NCI-H774 (cell line): ENCODE measurements at regions not wholly inside any gene's neighbourhood (a gene's known extent, or its start where the extent isn't known, plus 50 kb on each side); places are given as distances from the start of the nearest gene placed in this dataset.

ENCODE experiments used
- DNase-seq: peaks from one replicate; lab custom pipeline; 2025; lab: John Stamatoyannopoulos, UW

DNA sequence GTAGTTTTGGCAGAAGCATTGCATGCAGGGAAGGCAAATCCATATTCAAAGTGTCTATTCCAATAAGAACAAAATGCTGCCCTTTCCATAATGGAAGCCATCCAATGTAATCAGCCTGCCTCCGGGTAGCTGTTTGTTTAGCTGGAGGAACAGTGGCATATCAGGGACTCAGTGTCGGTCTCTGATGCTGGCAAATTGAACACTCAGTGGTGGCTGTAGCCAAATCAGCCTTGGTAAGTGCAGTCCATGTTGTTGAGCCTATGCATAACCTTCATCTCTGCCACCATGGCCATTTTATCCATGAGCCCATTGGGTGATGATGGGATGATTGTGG is 147.8 kb upstream of the MAX start:
- no peak for DNase-seq

- DNase-seq, result no peak
Observed at GRCh38 chr14:65251213-65251612, 148.9 kb upstream of the MAX start.

DNA sequence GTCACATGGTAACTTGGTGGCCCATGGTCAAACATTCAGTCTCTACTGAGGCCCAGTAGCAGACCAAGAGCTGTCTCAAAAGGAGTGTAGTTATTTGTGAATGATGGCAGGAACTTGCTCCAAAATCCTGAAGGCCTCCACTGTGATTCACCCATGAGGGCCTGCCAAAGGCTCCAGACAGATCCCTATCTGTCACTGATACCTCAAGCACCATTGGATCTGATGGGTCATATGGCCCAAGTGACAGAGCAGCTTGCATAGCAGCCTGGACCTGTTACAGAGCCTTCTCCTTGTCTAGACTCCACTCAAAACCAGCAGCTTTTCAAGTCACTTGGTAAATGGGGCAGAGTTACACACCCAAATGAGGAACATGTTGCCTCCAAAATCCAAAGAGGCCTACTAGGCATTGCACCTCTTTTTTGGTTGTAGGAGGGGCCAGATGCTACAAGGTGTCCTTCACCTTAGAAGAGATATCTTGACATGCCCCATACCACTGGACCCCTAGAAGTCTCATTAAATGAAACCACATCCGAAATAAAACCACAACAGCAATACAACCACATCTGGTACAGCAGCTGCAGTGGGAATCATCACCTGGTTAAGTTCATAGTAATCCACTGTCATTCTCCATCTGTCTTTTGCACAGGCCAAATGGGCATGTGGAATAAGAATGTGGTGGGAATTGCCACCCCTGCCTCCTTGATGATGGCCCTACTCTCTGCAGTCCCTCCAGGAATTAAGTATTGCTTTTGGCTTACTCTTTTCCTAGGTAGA is 150.4 kb upstream of the MAX start:
- DNase-seq, result no peak

DNA sequence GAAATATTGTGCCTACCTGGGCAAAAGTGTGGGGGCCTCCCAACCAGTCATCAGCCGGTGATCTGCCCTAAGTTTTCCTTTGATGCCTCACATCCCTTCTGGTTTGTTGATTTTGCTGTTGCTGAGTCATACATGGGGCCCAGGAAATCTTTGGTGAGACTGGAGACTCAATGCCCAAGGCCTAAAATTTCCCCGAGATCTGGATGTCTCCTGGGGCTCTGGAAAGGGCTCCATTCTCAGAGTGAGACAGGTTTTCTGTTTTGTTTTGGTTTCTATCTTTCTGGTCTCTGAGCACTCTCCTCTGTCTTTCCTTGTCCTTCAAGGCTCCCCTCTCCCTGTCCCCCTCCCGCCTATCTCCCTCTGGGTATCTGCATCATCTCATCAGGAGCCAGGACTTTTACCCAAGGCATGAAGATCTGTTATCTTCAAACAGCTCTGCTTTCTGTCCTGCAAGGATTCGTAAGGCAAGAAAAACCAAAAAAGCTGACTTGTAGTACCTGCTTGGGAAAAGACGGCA is 152.8 kb upstream of the MAX start:
- no peak for DNase-seq

DNA sequence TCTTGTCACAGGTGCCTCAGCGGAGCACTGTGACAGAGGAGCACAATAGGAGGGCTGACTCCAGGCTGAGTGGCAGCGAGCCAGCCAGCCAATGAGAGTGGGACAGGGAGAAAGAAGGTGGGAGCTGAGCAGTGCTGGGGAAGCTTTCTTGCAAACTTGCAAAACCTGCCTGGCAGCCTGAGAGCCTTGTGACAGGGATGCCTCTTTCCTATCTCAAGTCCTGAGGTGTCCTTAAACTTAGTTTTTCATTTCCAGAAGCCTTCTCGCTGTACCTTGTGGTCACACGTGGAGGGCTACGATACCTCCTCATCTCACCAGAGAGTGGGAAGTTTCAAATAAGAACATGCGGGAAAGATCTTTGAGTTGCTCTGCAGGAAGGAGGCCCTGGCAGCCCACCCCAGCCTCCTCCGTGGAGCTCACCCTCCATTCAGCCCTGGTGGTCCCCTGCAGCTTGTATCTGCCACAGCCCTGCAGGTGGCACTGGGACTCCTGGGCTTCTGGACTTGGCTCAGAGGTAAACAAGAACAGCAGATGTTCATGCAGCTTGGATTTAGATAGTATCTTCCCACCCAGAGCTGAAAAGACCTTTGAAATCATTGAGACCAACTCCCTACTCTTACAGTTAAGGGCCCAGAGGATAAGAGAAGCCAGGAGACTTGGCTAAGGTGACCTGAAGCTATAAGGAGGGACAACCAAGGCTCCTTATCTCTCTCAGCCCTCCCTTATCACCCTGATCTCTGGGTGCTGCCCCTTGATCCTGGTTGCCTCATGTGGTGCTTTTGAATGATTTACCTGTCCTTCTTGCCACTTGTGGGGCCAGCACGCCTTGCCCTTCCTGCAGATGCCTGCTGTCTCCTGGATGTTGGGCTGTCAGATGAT is 153.5 kb upstream of the MAX start:
- peak; percentile 16 for DNase-seq

DNA sequence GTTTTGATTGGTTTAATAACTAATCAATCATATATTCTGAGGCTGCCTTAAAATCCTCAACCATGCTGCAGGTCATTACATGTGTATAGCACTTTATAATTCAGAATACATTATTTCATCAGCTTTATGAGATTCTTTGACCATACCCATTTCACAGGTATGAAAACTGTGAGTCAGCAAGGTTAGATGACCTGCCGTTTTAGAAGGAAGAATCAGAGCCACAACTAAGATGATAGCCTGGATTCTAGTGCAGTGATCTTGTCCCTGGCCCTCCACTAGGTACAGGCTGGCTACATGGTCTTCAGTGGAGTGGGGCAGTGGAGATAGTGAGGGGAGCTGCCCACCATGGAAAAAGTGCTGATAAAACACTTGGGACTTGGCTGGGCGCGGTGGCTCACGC is 154.4 kb upstream of the MAX start:
- no peak for DNase-seq

- DNase-seq, result no peak
Observed at GRCh38 chr14:65257425-65257824, 155.1 kb upstream of the FUT8 start.

GRCh38 chr14:65258391-65258790 is 154.1 kb upstream of the FUT8 start:
- DNase-seq, result no peak

DNA sequence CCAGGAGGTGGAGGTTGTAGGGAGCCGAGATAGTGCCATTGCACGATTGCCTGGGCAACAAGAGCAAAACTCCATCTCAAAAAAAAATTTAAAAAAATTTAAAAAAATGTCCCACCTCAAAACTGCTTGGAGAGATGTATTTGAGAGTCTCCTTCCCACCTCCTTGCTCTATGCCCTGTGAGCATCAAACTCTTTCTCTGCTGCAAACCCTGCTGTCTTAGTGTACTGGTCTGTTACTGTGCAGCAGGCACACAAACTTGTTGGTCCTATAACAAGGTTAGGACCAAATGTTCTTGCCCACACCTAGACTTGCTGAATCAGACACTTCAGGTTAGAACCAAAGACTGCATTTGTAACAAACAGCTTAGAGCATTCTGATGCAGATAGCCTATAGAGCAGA is 153.5 kb upstream of the FUT8 start:
- no peak for DNase-seq

GRCh38 chr14:65260786-65261185 is 151.7 kb upstream of the FUT8 start:
- DNase-seq, result no peak

GRCh38 chr14:65261425-65261920 is 151.1 kb upstream of the FUT8 start:
- DNase-seq, result no peak

- no peak for DNase-seq
Observed at GRCh38 chr14:65261946-65262345, 150.6 kb upstream of the FUT8 start.

DNA sequence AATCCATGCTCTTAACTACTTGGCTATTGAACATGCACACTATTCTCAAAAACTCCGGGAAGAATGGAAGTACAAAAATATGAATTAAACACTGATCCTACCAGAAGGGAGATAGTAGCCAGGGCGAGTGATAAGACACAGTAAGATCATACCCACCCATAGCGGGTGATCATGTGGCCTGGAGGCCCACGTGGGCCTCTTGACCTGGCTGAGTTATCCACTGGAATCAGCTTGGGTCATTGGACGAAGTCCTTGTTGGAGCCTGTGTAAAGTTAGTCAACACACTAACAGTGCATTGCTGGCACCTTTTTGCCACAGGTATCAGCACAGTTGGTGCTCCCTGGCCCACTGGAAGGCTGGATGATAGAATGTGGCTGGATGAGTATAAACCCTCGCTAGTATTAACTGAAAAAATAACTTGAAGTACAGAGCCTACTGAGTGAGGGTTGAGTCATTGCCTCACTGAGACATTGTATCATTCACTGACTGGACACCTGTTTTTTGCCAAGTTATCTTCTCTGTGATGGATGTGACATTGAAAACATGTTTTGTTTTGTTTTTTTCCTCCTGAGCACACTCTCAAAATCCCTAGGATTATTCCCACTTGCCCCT is 149.2 kb upstream of the FUT8 start:
- no peak for DNase-seq

- DNase-seq, result no peak
Observed at GRCh38 chr14:65267856-65268255, 144.7 kb upstream of the FUT8 start.

DNA sequence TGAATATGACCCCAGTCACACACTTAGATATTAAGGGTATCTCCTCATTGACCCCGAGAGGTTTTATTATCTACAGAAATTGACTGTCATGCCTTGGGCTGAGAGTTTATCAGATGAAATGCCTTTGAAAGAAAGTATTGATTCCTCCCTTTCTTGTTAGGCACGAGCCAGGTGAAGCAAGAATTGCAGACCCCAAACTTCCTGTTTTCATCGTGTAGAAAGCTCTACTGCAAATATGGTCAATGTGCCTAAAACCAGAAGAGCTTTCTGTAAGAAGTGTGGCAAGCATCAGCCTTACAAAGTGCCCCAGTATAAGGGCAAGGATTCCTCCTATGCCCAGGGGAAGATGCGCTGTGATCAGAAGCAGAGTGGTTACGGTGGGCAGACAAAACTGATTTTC is 143.9 kb upstream of the FUT8 start:
- DNase-seq, result no peak

GRCh38 chr14:65269732-65270131 is 142.8 kb upstream of the FUT8 start:
- no peak for DNase-seq

DNA sequence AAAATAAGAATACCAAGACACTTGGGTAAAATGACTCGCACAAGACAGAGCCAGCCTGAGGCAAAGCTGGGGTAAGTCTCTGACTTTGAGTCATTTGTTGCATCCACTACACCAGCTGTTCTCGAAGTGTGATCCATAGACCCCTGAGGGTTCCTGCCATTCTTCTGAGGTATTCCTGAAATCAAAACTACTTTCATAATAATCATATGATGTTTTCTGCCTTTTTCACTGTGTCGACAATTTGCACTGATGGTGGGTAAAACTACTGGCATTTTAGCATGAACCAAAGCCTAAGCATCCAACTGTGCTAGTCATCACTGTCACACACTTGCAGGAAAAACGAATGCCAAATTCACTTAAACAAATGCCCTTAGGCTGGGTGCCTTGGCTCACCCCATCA is 135.5 kb upstream of the FUT8 start:
- DNase-seq, result no peak

DNA sequence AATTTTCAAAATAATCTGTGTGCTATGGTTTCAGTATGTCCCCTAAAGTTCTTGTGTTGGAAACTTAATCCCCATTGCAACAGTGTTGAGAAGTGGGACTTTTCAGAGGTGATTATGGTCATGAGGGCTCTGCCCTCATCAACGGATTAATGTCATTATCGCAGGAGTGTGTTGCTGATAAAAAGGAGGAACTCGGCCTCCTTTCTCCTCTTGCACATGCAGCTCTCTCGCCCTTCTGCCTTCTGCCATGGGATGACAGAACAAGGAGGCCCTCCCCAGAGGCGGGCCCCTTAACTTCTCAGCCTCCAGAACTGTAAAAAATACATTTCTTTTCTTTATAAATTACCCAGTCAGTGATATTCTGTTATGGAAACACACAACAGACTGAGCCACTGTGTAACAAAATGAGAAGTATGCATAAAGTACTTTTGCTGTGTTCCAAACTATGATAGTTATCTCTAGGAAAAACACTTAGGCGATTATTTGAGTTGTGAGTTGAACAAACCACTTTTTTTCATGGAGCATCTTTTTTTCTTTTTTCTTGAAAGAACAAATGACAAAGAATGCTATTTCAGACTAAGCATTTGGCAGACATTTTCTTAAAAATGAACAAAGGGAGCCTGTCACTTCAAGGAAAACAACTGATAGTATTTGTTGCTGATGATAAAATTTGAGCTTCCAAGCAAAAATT is 134.8 kb upstream of the FUT8 start:
- no peak for DNase-seq

DNA sequence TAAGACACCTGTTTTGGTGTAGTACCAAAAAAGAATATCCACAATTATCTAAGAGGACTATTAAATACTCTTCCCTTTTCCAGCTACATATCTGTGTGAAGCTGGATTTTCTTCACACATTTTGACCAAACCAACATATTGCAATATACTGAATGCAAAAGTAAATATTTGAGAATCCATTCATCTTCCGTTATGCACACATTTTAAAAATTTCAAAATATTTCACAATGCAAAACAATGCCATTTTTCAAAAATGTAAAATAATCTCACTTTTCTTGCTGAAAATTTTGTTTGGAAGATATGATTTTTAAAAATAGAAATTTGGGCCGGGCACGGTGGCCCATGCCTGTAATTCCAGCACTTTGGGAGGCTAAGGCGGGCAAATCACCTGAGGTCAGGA is 133.9 kb upstream of the FUT8 start:
- DNase-seq, result no peak

- no peak for DNase-seq
Observed at GRCh38 chr14:65279510-65279909, 133.0 kb upstream of the FUT8 start.

- DNase-seq, result no peak
Observed at GRCh38 chr14:65279958-65280357, 132.6 kb upstream of the FUT8 start.

DNA sequence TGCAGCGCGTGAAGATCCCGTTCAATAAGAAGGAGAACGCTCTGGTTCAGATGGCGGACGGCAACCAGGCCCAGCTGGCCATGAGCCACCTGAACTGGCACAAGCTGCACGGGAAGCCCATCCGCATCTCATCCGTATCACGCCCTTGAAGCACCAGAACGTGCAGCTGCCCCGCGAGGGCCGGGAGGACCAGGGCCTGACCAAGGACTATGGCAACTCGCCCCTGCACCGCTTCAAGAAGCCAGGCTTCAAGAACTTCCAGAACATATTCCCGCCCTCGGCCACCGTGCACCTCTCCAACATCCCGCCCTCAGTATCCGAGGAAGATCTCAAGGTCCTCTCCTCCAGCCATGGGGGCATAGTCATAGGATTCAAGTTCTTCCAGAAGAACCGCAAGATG is 131.9 kb upstream of the FUT8 start:
- no peak for DNase-seq
